ENCODE measurements at regions not wholly inside any gene's neighbourhood (a gene's known extent, or its start where the extent isn't known, plus 50 kb on each side); places are given as distances from the start of the nearest gene placed in this dataset.

DNA sequence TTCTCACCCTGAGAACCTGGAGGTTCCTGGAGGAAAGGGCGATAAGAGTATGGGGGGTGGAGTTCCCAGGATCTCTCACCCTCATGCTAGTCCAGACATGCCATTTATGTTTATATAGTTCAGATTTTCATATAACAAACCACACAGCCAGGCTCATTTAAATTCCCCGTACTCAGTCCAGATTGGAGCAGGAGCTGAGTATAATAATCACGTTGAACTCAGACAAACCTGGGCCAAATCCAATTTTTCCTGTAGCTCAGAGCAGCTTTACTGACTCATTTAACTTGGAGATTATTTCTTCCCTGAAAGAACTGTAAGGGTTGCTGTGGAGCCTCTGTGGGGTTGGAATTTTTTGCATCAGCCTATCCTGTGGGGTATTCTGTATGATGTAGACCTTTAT is 660.8 kb downstream of the TMEM121 start:
- no peak for TF ChIP-seq SP1 (IDR thresholded peaks at IDR 0.05; ENCODE audit: low read depth, low read length)
- TF ChIP-seq, protein P1, sequence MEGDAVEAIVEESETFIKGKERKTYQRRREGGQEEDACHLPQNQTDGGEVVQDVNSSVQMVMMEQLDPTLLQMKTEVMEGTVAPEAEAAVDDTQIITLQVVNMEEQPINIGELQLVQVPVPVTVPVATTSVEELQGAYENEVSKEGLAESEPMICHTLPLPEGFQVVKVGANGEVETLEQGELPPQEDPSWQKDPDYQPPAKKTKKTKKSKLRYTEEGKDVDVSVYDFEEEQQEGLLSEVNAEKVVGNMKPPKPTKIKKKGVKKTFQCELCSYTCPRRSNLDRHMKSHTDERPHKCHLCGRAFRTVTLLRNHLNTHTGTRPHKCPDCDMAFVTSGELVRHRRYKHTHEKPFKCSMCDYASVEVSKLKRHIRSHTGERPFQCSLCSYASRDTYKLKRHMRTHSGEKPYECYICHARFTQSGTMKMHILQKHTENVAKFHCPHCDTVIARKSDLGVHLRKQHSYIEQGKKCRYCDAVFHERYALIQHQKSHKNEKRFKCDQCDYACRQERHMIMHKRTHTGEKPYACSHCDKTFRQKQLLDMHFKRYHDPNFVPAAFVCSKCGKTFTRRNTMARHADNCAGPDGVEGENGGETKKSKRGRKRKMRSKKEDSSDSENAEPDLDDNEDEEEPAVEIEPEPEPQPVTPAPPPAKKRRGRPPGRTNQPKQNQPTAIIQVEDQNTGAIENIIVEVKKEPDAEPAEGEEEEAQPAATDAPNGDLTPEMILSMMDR (IDR thresholded peaks at IDR 0.05; ENCODE audit: control extremely low read depth in 1 of 3, insufficient read depth in 1 of 3, low read depth in 1 of 3, low read length in 3 of 3): no peak
- no peak for TF ChIP-seq JUN (IDR thresholded peaks at IDR 0.05; ENCODE audit: low read depth, low read length)
- no peak for TF ChIP-seq POLR2A (IDR thresholded peaks at IDR 0.05; ENCODE audit: control extremely low read depth in 1 of 2, low read depth in 2 of 2, low read length in 2 of 2)
- TF ChIP-seq TAF1 (IDR thresholded peaks at IDR 0.05; ENCODE audit: low read depth, low read length): no peak
- TF ChIP-seq, protein P2, sequence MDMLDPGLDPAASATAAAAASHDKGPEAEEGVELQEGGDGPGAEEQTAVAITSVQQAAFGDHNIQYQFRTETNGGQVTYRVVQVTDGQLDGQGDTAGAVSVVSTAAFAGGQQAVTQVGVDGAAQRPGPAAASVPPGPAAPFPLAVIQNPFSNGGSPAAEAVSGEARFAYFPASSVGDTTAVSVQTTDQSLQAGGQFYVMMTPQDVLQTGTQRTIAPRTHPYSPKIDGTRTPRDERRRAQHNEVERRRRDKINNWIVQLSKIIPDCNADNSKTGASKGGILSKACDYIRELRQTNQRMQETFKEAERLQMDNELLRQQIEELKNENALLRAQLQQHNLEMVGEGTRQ (IDR thresholded peaks at IDR 0.05; ENCODE audit: low read length): no peak
- TF ChIP-seq EZH2 (IDR thresholded peaks at IDR 0.05; ENCODE audit: low read depth, low read length, severe bottlenecking): no peak
- TF ChIP-seq POLR2AphosphoS5 (IDR thresholded peaks at IDR 0.05; ENCODE audit: low read depth, low read length): no peak
- TF ChIP-seq, protein P3, sequence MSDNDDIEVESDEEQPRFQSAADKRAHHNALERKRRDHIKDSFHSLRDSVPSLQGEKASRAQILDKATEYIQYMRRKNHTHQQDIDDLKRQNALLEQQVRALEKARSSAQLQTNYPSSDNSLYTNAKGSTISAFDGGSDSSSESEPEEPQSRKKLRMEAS (IDR thresholded peaks at IDR 0.05): no peak

Data from H1 (cell line).